AG09319 (cell line): ENCODE measurements at regions not wholly inside any gene's neighbourhood (a gene's known extent, or its start where the extent isn't known, plus 50 kb on each side); places are given as distances from the start of the nearest gene placed in this dataset.

Experiments
- DNase-seq: peaks from one replicate; pipeline ENCODE4 v3.0.0-alpha.2; 2010; ENCODE audit warnings: low read depth; ENCODE audit errors: extremely low read depth
- TF ChIP-seq, protein P1 (sequence below): IDR thresholded peaks from 2 replicates; pipeline ENCODE4 v1.5.1; 2011; ENCODE audit warnings: low read depth, mild to moderate bottlenecking, inconsistent platforms, low read length, moderate library complexity

DNA sequence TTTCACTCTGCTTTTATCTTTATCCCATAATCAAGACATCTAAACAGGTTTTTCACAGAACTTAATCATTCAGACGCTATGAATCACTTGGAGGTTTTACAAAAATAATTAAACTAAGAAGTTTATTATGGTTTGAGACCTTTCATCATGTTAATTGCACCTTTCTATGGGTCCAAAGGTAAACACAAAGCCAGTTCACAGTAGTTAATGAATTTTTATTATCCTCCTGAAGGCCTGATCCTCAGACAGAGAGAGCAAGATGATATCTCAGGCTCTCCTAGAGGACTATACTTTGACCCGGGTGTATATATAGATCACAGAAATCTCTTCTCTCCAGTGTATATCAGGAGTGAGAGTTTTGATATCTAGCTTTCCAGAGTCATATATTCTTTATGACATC lies 1044.3 kb upstream of the RAG2 start:
- DNase-seq: no peak
- TF ChIP-seq, protein P1, sequence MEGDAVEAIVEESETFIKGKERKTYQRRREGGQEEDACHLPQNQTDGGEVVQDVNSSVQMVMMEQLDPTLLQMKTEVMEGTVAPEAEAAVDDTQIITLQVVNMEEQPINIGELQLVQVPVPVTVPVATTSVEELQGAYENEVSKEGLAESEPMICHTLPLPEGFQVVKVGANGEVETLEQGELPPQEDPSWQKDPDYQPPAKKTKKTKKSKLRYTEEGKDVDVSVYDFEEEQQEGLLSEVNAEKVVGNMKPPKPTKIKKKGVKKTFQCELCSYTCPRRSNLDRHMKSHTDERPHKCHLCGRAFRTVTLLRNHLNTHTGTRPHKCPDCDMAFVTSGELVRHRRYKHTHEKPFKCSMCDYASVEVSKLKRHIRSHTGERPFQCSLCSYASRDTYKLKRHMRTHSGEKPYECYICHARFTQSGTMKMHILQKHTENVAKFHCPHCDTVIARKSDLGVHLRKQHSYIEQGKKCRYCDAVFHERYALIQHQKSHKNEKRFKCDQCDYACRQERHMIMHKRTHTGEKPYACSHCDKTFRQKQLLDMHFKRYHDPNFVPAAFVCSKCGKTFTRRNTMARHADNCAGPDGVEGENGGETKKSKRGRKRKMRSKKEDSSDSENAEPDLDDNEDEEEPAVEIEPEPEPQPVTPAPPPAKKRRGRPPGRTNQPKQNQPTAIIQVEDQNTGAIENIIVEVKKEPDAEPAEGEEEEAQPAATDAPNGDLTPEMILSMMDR: no peak

- DNase-seq: no peak
- TF ChIP-seq, protein P1: no peak
These were observed 1034.7 kb upstream of the RAG2 start for GRCh38 chr11:37632748-37633147.

DNA sequence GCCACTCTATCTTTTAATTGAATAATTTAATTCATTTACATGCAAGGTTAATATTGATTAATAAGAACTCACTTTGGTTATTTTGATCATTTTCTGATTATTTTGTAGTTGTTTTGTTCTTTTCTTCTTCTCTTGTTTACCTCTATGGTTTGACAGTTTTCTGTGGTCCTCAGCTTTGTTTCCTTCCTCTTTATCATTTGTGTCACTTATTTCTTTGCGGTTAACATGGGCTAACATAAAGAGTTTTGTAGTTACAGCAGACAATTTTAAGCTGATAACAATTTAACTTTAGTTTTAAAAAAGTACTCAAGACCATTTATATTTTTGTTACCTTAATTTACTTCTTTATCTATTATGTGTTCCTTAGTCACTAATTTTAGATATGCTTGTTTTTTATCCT lies 1032.8 kb upstream of the RAG2 start:
- DNase-seq: no peak
- TF ChIP-seq, protein P1: no peak

DNA sequence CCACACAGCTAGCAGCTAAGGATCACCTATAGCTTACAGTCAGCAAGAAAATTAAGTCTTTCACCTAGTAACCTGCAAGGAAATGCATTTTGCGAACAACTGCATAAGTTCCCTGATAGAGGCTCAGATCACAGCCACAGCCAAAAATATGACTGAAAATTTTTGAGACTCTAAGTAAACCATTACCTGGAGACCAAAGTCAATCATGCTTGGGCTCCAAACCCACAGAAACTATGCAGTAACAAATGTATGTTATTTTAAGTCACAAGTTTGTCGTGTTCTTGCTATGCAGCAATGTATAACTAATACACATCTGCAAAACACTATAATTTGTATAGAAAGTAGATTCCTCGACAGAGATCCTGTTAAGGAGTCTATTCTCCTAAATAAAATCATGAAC lies 1025.7 kb upstream of the RAG2 start:
- TF ChIP-seq, protein P1: no peak
- DNase-seq: no peak

- TF ChIP-seq, protein P1: no peak
- no peak for DNase-seq
These were observed 1023.6 kb upstream of the RAG2 start for GRCh38 chr11:37621662-37622061.

DNA sequence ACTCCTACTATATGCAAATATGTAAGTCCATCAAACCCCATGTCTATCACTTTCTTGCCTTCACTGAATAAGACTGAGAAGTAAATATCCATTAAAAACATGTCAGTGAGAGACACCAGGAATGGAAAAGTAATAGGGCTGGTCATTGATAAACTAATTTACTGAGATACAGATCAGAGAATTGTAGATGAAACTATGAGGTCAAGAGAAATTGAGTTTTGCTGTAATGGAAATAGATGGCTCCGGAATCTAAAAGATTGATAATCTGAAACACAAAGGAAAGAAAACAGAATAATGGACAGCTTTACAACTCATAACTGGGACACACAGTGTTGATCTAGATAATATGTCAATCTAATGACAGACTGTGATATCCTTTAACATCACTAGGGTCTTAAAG lies 1018.3 kb upstream of the RAG2 start:
- TF ChIP-seq, protein P1: no peak
- no peak for DNase-seq

DNA sequence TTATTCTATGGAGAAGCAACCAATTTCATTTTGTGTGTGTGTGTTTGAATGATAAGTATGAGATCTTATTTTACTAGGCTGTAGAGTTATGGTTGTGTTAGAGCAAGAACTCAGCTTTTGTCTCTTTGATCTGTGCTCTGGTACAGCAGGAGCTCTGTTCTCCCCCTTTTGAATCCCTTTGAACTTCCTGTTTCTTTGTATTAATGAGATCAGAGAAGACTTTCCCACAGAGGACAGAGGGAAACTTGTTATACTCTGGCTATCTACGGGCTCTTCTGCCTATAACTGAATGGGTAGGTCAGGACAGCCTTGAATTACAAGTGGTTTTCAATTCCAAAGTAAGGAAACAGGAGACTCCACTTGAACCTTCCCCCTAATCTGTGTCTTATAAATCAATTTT lies 1015.0 kb upstream of the RAG2 start:
- no peak for DNase-seq
- TF ChIP-seq, protein P1: no peak
